Activated naive CD4-positive, alpha-beta T cell treated with anti-CD3 and anti-CD28 coated beads, Interleukin-2, amount 50 U/mL, for 72 hours (primary cell): ENCODE measurements at regions not wholly inside any gene's neighbourhood (a gene's known extent, or its start where the extent isn't known, plus 50 kb on each side); places are given as distances from the start of the nearest gene placed in this dataset.
"Not testable (repeated sequence)": the region's sequence is repeated elsewhere in the genome, so short reads cannot be mapped to it uniquely, and the experiment has no call there.

ENCODE experiments used
- ATAC-seq, 2 donors: fragments of 150-1000 bp; cut with Tn5 transposase; 2 replicates each; pipeline ENCODE4 v1.10.0; 2021; ENCODE audit warnings: mild to moderate bottlenecking in 2 of 2, moderate library complexity in 2 of 2
- DNase-seq, 2 donors: peaks; one replicate each; pipeline ENCODE4 v3.0.0; 2021 to 2022; ENCODE audit warnings: low spot score in 2 of 2
- H3K27ac Mint-ChIP-seq, 2 donors: one replicate each; pipeline ENCODE4 v1.8.0; 2022; ENCODE audit warnings: mild to moderate bottlenecking in 2 of 2, mixed read lengths in 2 of 2
- H3K36me3 Mint-ChIP-seq, 2 donors: one replicate each; pipeline ENCODE4 v1.8.0; 2022; ENCODE audit warnings: mixed read lengths in 2 of 2
- H3K9me3 Mint-ChIP-seq, 2 donors: one replicate each; pipeline ENCODE4 v1.8.0; 2022; ENCODE audit warnings: mixed read lengths in 2 of 2

- Mint-ChIP-seq H3K9me3 (peaks cover 12 to 13% of the 10 kb centered on the region in 2 donors), H3K27ac (no peak overlapping the region), H3K36me3 (no peaks in the 10 kb centered on the region)
- ATAC-seq (no peak), DNase-seq (no peak)
Observed at GRCh38 chr3:1456781-1457311, 364.0 kb downstream of the CNTN6 start.

GRCh38 chr3:1462371-1462770 lies 369.5 kb downstream of the CNTN6 start:
- H3K27ac Mint-ChIP-seq: no peak overlapping the region
- no peaks in the 10 kb centered on the region for H3K36me3 Mint-ChIP-seq
- peaks cover 5 to 12% of the 10 kb centered on the region in 2 donors for H3K9me3 Mint-ChIP-seq
- no peak for DNase-seq
- no peak for ATAC-seq

DNA sequence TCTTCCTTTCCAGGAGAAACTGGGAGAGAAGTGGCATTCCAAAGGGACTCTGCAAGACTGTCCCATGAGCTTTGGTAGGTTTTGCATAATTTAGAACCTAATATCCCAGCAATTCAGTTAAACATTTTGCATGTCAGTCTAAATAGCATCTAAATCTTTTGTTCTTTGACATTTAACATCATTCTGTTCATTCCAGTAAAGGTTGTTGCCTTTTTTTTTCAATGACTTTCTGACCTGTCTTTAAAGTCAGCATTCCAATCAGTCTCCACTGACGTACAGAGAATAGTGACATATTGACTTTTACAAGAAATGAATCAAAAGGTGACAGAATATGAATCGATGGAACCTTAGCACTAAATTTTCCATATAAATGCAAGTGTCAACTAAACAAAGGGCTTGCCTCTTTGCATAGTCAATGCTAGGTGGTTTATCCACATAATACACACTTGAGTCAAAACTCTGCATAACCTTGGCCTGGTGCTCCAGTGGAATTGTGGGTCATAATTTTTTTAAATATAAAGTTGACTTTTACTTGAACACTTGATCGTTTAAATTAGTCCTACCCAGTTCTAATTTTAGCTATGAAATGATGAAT lies 370.1 kb downstream of the CNTN6 start:
- Mint-ChIP-seq H3K9me3 (peaks cover 5 to 12% of the 10 kb centered on the region in 2 donors), H3K36me3 (no peaks in the 10 kb centered on the region), H3K27ac (no peak overlapping the region)
- no peak for DNase-seq
- no peak for ATAC-seq

GRCh38 chr3:1465091-1465490 lies 372.3 kb downstream of the CNTN6 start:
- H3K9me3 Mint-ChIP-seq, DNase-seq, H3K36me3 Mint-ChIP-seq, H3K27ac Mint-ChIP-seq, ATAC-seq: not testable (repeated sequence)

DNA sequence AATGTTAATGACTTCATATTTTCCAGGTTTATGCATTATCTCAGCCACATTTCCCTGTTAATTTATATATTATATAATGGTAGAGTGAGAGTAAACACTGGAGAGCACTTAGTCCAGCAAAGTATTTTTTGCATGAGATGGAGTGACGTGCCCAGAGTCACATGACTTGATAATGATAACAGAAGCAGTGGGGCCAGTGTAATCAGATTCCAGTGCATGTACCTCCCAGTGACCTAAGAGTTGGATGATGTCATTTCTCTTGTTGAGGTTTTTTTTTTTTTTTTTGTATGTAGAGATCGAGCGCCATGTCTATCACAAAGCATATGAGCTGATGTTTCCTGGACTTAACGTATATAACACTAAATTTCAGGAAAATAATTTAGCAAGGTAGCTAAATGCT lies 375.3 kb downstream of the CNTN6 start:
- ATAC-seq: no peak
- Mint-ChIP-seq H3K9me3 (no peaks in the 10 kb centered on the region), H3K27ac (no peak overlapping the region)

GRCh38 chr3:1469248-1469647 lies 376.4 kb downstream of the CNTN6 start:
- H3K36me3 Mint-ChIP-seq: no peaks in the 10 kb centered on the region
- no peak for ATAC-seq
- no peak overlapping the region for H3K27ac Mint-ChIP-seq
- no peaks in the 10 kb centered on the region for H3K9me3 Mint-ChIP-seq
- DNase-seq: no peak

More for the DNA sequence above, 375.3 kb downstream of the CNTN6 start:
- no peaks in the 10 kb centered on the region for H3K36me3 Mint-ChIP-seq
- no peak for DNase-seq

- ATAC-seq: no peak
- Mint-ChIP-seq H3K36me3 (no peaks in the 10 kb centered on the region), H3K27ac (no peak overlapping the region), H3K9me3 (no peaks in the 10 kb centered on the region)
- no peak for DNase-seq
Observed at GRCh38 chr3:1469687-1470086, 376.9 kb downstream of the CNTN6 start.

GRCh38 chr3:1477669-1478068 lies 384.8 kb downstream of the CNTN6 start:
- Mint-ChIP-seq H3K9me3 (peaks cover 4 to 18% of the 10 kb centered on the region in 2 donors), H3K36me3 (peaks cover 0 to 5% of the 10 kb centered on the region in 2 donors), H3K27ac (no peak overlapping the region)
- ATAC-seq (no peak), DNase-seq (no peak)

DNA sequence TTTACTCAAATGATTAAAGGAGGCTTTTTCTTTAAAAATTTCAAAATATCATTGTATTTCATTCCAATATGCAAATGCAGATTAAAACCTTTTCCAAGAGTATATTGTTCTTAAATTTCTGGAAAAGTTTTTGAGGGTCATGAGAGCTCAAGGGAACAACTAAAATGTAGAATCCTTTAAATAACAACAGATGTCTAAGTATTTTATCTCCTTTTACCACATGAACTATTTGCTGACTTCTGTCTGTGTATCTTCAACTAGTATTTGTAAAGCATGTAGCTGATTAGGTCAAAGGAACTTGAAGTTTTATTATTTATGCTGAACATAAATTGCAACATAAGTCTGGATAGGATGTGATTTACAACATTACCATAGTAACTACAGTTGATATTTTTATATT lies 402.6 kb downstream of the CNTN6 start:
- Mint-ChIP-seq H3K9me3 (peaks cover 4 to 12% of the 10 kb centered on the region in 2 donors), H3K36me3 (no peaks in the 10 kb centered on the region), H3K27ac (no peak overlapping the region)
- no peak for ATAC-seq
- no peak for DNase-seq

DNA sequence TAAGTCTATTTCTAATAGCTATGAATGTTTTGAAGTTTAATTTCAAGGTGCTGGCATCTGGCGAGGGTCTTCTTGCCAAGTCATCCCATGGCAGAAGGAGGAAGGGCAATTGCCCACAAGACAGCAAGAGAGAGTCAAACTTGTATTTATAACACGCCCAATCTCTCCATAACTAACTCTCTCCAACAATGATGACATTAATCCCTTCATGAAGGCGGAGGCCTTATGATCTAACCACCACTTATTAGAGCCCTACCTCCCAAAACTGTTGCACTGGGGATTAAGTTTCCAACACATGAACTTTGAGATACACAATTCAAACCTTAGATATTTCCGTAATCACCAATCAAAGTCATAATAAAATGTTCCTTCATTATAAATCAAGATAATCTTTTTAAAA lies 406.9 kb downstream of the CNTN6 start:
- Mint-ChIP-seq H3K36me3 (no peaks in the 10 kb centered on the region), H3K9me3 (peaks cover 4 to 12% of the 10 kb centered on the region in 2 donors), H3K27ac (no peak overlapping the region)
- no peak for ATAC-seq
- DNase-seq: no peak

GRCh38 chr3:1501406-1502115 lies 408.7 kb downstream of the CNTN6 start:
- DNase-seq: no peak
- no peaks in the 10 kb centered on the region for H3K36me3 Mint-ChIP-seq
- H3K9me3 Mint-ChIP-seq: peaks cover 4 to 12% of the 10 kb centered on the region in 2 donors
- no peak overlapping the region for H3K27ac Mint-ChIP-seq
- ATAC-seq: no peak

DNA sequence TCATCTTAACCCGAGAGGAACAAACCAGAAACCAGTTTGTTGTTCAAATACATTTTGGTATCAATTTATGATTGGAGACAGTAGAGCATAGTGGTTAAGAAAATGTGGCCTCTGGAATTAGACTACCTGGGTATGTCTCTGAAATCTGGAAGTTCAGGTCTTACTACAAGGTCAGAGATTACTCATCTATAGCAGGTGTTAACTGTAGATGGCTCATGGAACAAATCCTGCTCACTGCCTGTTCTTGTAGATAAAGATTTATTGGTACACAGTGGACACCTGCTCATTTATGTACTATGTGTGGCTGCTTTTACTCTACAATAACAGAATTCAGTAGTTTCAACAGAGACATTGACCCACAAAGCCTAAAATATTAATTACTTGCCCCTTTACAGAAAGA lies 413.3 kb downstream of the CNTN6 start:
- ATAC-seq (no peak), DNase-seq (no peak)
- Mint-ChIP-seq H3K36me3 (no peaks in the 10 kb centered on the region), H3K27ac (no peak overlapping the region), H3K9me3 (peaks cover 0 to 4% of the 10 kb centered on the region in 2 donors)

GRCh38 chr3:1513662-1514061 lies 420.8 kb downstream of the CNTN6 start:
- Mint-ChIP-seq H3K9me3 (no peaks in the 10 kb centered on the region), H3K27ac (no peak overlapping the region), H3K36me3 (no peaks in the 10 kb centered on the region)
- DNase-seq: no peak
- ATAC-seq: no peak

GRCh38 chr3:1515882-1516281 lies 423.1 kb downstream of the CNTN6 start:
- H3K27ac Mint-ChIP-seq: no peak overlapping the region
- no peaks in the 10 kb centered on the region for H3K36me3 Mint-ChIP-seq
- no peak for DNase-seq
- peaks cover 3 to 13% of the 10 kb centered on the region in 2 donors for H3K9me3 Mint-ChIP-seq
- no peak for ATAC-seq

DNA sequence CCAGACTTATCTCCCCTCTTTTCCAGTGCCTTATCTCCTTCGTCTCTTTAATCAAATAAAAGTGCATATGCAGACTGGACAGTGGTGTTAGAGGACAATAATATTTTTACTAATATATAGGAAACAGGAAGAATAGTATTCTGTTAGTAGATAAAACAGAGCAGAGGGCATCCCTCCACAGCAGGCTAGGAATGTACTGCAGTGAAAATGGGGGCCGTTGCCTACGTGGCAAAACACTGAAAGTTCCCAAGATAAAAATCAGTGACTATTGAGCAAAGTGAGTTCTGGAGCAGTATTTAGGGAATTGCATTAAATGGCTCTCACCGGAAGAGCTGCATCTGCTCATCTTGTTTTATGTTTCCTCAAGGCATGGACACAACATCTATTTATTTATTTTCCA lies 435.0 kb downstream of the CNTN6 start:
- ATAC-seq (no peak), DNase-seq (no peak)
- no peaks in the 10 kb centered on the region for H3K36me3 Mint-ChIP-seq
- H3K27ac Mint-ChIP-seq: no peak overlapping the region
- peaks cover 10 to 15% of the 10 kb centered on the region in 2 donors for H3K9me3 Mint-ChIP-seq

GRCh38 chr3:1528621-1529020 lies 435.8 kb downstream of the CNTN6 start:
- Mint-ChIP-seq H3K36me3 (no peaks in the 10 kb centered on the region), H3K9me3 (peaks cover 6 to 10% of the 10 kb centered on the region in 2 donors), H3K27ac (no peak overlapping the region)
- ATAC-seq: no peak
- no peak for DNase-seq

DNA sequence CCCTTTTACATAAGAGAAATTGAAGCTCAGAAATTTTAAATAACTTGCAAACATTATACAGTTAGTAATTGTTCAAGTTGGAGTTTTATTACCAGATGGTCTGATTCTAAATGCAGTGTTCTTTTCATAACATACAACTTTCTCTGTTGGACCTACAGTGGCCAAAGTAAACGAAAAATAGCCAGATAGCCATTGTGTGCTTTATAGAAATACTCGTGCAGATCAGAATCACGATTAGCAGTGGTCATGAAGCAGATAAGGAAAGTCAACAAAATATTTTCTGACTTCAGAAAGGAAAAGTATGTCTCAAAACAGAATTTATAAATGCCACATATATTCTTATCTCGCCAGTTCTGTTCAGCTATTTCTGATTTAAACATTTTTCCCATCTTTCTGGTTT lies 436.9 kb downstream of the CNTN6 start:
- no peaks in the 10 kb centered on the region for H3K36me3 Mint-ChIP-seq
- H3K27ac Mint-ChIP-seq: no peak overlapping the region
- DNase-seq (no peak), ATAC-seq (no peak)
- H3K9me3 Mint-ChIP-seq: peaks cover 12 to 18% of the 10 kb centered on the region in 2 donors

GRCh38 chr3:1531981-1532380 lies 439.2 kb downstream of the CNTN6 start:
- Mint-ChIP-seq H3K9me3 (peaks cover 18 to 24% of the 10 kb centered on the region in 2 donors), H3K27ac (no peak overlapping the region), H3K36me3 (peaks cover 0 to 5% of the 10 kb centered on the region in 2 donors)
- DNase-seq: no peak
- no peak for ATAC-seq
